ENCODE measurements at regions not wholly inside any gene's neighbourhood (a gene's known extent, or its start where the extent isn't known, plus 50 kb on each side); places are given as distances from the start of the nearest gene placed in this dataset.
"Not testable (repeated sequence)": the region's sequence is repeated elsewhere in the genome, so short reads cannot be mapped to it uniquely, and the experiment has no call there.

DNA sequence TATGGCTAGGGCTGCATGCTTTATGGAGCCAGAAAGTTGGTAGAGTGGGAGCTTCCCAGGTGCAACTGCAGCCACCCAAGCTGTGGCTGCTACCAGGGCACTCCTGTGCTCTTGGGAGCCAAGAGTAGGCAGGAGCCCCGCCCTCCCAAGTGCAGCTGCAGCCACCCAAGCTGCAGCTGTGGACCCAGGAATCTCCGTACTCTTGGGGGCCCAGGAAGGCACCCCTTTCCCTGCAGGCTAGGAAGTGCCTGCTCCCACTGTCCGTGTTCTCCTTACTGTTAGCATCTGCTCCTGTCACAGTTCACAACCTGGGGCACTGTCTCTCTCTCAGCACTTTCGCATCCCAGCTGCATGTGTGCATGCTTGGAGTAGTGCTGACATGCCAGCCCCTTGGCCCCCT is 1718.4 kb downstream of the SPATA31A7 start:
- not testable (repeated sequence) for TF ChIP-seq EP300 (IDR thresholded peaks at IDR 0.05; ENCODE audit: borderline replicate concordance in 1 of 2, low read depth in 2 of 2, low read length in 2 of 2); CTCF (IDR thresholded peaks at IDR 0.05; ENCODE audit: control extremely low read depth in 1 of 3, insufficient read depth in 1 of 3, low read depth in 1 of 3, low read length in 3 of 3); KDM1A (IDR thresholded peaks at IDR 0.05; ENCODE audit: borderline replicate concordance, low read length); CHD2 (IDR thresholded peaks at IDR 0.05; ENCODE audit: low read length); BCL11A (IDR thresholded peaks at IDR 0.05; ENCODE audit: low read depth in 2 of 2, low read length in 2 of 2); TCF12 (IDR thresholded peaks at IDR 0.05; ENCODE audit: low read depth, low read length); EZH2 (IDR thresholded peaks at IDR 0.05; ENCODE audit: low read depth, low read length, severe bottlenecking); JUND (IDR thresholded peaks at IDR 0.05; ENCODE audit: low read length); SUZ12 (IDR thresholded peaks at IDR 0.05; ENCODE audit: low read length)
- TF ChIP-seq, protein P1, sequence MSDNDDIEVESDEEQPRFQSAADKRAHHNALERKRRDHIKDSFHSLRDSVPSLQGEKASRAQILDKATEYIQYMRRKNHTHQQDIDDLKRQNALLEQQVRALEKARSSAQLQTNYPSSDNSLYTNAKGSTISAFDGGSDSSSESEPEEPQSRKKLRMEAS (IDR thresholded peaks at IDR 0.05), result not testable (repeated sequence)
- TF ChIP-seq, protein P2, sequence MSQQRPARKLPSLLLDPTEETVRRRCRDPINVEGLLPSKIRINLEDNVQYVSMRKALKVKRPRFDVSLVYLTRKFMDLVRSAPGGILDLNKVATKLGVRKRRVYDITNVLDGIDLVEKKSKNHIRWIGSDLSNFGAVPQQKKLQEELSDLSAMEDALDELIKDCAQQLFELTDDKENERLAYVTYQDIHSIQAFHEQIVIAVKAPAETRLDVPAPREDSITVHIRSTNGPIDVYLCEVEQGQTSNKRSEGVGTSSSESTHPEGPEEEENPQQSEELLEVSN (IDR thresholded peaks at IDR 0.05), result not testable (repeated sequence)
